CD14-positive monocyte (primary cell): ENCODE measurements at regions not wholly inside any gene's neighbourhood (a gene's known extent, or its start where the extent isn't known, plus 50 kb on each side); places are given as distances from the start of the nearest gene placed in this dataset.

Experiments
- DNase-seq, 3 donors: peaks; one replicate each; pipeline ENCODE4 v3.0.0-alpha.2; 2011 to 2022
- H2AFZ ChIP-seq: 2 replicates; pipeline ENCODE4 v1.6.0; 2012; ENCODE audit warnings: mild to moderate bottlenecking, low read depth, low read length, inconsistent platforms; ENCODE audit not compliant: insufficient read depth, poor library complexity, severe bottlenecking
- H3K27ac ChIP-seq, 2 donors: 1 replicate in 1 of 2; 2 replicates in 1 of 2; pipeline ENCODE4 v1.5.1; 2012 to 2013; ENCODE audit warnings: low read length in 2 of 2, control low read depth in 1 of 2, inconsistent platforms in 1 of 2, low read depth in 1 of 2, mild to moderate bottlenecking in 1 of 2
- H3K27me3 ChIP-seq, 2 donors: one replicate each; pipeline versions ENCODE4 v1.6.0 to v1.6.1; 2011 to 2013; ENCODE audit warnings: low read length in 2 of 2; ENCODE audit not compliant: control insufficient read depth in 2 of 2, insufficient read depth in 2 of 2
- H3K36me3 ChIP-seq, 2 donors: replicated peaks in 1 of 2; 1 replicate in 1 of 2; 2 replicates in 1 of 2; pipeline versions ENCODE4 v1.5.1 to v1.6.1; 2012 to 2013; ENCODE audit warnings: low read length in 2 of 2, control low read depth in 1 of 2, inconsistent platforms in 1 of 2, mild to moderate bottlenecking in 1 of 2; ENCODE audit not compliant: insufficient read depth in 2 of 2, control insufficient read depth in 1 of 2
- H3K4me1 ChIP-seq, 2 donors: 1 replicate in 1 of 2; 2 replicates in 1 of 2; pipeline versions ENCODE4 v1.5.1 to v1.6.1; 2012 to 2013; ENCODE audit warnings: low read length in 2 of 2, control low read depth in 1 of 2, inconsistent platforms in 1 of 2, mild to moderate bottlenecking in 1 of 2, moderate library complexity in 1 of 2; ENCODE audit not compliant: insufficient read depth in 2 of 2, control insufficient read depth in 1 of 2
- H3K4me2 ChIP-seq: replicated peaks from 2 replicates; pipeline ENCODE3; 2012; ENCODE audit warnings: low read length, moderate library complexity, mild to moderate bottlenecking; ENCODE audit not compliant: poor library complexity, severe bottlenecking; ENCODE audit errors: extremely low read depth
- H3K4me3 ChIP-seq, 3 experiments: fragments of 200-600 bp in 1 of 3; sonication (generic) in 1 of 3; replicated peaks in 1 of 3; 1 replicate in 2 of 3; 2 replicates in 1 of 3; pipeline ENCODE4 v1.5.1; 2011 to 2013; ENCODE audit warnings: low read length in 3 of 3, mild to moderate bottlenecking in 3 of 3, control low read depth in 2 of 3, low read depth in 2 of 3, inconsistent platforms in 1 of 3, moderate library complexity in 1 of 3
- H3K79me2 ChIP-seq: 2 replicates; pipeline ENCODE4 v1.6.0; 2012; ENCODE audit warnings: mild to moderate bottlenecking, control low read depth, inconsistent platforms, low read length, moderate library complexity; ENCODE audit not compliant: insufficient read depth
- H3K9ac ChIP-seq: 2 replicates; pipeline ENCODE4 v1.6.0; 2017; ENCODE audit warnings: low read length, mild to moderate bottlenecking; ENCODE audit not compliant: insufficient read depth, poor library complexity, severe bottlenecking
- H3K9me3 ChIP-seq, 2 donors: replicated peaks in 1 of 2; 1 replicate in 1 of 2; 2 replicates in 1 of 2; pipeline versions ENCODE4 v1.5.1 to v1.6.1; 2012 to 2013; ENCODE audit warnings: low read length in 2 of 2, control low read depth in 1 of 2; ENCODE audit not compliant: control insufficient read depth in 1 of 2, insufficient read depth in 1 of 2
- H4K20me1 ChIP-seq: 2 replicates; pipeline ENCODE4 v1.6.0; 2012; ENCODE audit warnings: mild to moderate bottlenecking, low read length, control low read depth, moderate library complexity; ENCODE audit not compliant: insufficient read depth
- H3K27ac Mint-ChIP-seq, 7 donors: one replicate each; pipeline ENCODE4 v1.8.0; 2020; ENCODE audit warnings: mild to moderate bottlenecking in 7 of 7, mixed read lengths in 7 of 7, moderate library complexity in 6 of 7, inconsistent platforms in 2 of 7
- H3K27me3 Mint-ChIP-seq, 3 donors: one replicate each; pipeline ENCODE4 v1.8.0; 2021 to 2022; ENCODE audit warnings: low read depth in 3 of 3, mild to moderate bottlenecking in 3 of 3, mixed read lengths in 3 of 3, moderate library complexity in 3 of 3, inconsistent platforms in 1 of 3
- H3K36me3 Mint-ChIP-seq, 2 donors: one replicate each; pipeline ENCODE4 v1.8.0; 2020; ENCODE audit warnings: mixed read lengths in 2 of 2, inconsistent platforms in 1 of 2, mild to moderate bottlenecking in 1 of 2
- H3K4me1 Mint-ChIP-seq: one replicate; pipeline ENCODE4 v1.8.0; 2020; ENCODE audit warnings: mild to moderate bottlenecking, mixed read lengths
- H3K4me3 Mint-ChIP-seq, 2 donors: one replicate each; pipeline ENCODE4 v1.8.0; 2020; ENCODE audit warnings: mild to moderate bottlenecking in 2 of 2, mixed read lengths in 2 of 2, moderate library complexity in 1 of 2
- H3K9me3 Mint-ChIP-seq, 7 donors: one replicate each; pipeline ENCODE4 v1.8.0; 2020 to 2022; ENCODE audit warnings: mixed read lengths in 7 of 7, mild to moderate bottlenecking in 6 of 7, moderate library complexity in 6 of 7, inconsistent platforms in 2 of 7
- WGBS: methylation state at CpG from one replicate; pipeline ENCODE4 v1.1.5; 2013; ENCODE audit warnings: missing lambda C conversion rate; ENCODE audit not compliant: insufficient coverage; 5-methylcytosine and 5-hydroxymethylcytosine counted together
- intact Hi-C, 2 donors: fragments of 100-400 bp; cut with micrococcal nuclease; formaldehyde crosslinking; loops; one replicate each; pipeline versions ENCODE4 v1.15.0 to v1.15.1; 2023
- TF ChIP-seq, protein P1 (sequence below): fragments of 200-600 bp; IDR thresholded peaks from one replicate; pipeline ENCODE4 v1.8.0; 2022; ENCODE audit warnings: antibody characterized with exemption, mild to moderate bottlenecking

DNA sequence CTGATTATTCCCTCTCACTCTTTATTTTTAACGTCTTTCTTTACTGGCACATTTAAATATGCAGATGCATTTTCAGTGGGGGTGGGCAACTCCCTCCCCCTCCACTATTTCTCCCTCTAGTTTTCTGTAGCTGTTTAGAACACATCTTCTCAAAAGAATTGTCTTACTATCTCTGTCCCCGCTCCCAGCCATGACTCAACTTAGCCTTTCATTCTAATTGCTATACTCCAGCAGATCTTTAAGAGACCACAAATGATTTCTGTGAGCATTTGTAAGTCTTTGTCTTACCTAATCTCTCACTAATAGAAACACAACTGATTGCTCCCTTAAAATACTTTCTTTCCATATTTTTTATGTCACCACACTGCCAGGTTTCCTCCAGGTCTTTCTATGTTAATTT is 350.9 kb downstream of the SPRY2 start:
- no peak overlapping the region for H3K9ac ChIP-seq
- H4K20me1 ChIP-seq = no peaks in the 10 kb centered on the region
- no peaks in the 10 kb centered on the region for H3K36me3 ChIP-seq
- intact Hi-C loops = no loop called here
- H3K4me1 Mint-ChIP-seq = no peaks in the 10 kb centered on the region
- H3K4me3 ChIP-seq = no peak overlapping the region
- H3K27me3 ChIP-seq = no peaks in the 10 kb centered on the region
- no peak overlapping the region for H3K4me2 ChIP-seq
- no peak for DNase-seq
- TF ChIP-seq, protein P1, sequence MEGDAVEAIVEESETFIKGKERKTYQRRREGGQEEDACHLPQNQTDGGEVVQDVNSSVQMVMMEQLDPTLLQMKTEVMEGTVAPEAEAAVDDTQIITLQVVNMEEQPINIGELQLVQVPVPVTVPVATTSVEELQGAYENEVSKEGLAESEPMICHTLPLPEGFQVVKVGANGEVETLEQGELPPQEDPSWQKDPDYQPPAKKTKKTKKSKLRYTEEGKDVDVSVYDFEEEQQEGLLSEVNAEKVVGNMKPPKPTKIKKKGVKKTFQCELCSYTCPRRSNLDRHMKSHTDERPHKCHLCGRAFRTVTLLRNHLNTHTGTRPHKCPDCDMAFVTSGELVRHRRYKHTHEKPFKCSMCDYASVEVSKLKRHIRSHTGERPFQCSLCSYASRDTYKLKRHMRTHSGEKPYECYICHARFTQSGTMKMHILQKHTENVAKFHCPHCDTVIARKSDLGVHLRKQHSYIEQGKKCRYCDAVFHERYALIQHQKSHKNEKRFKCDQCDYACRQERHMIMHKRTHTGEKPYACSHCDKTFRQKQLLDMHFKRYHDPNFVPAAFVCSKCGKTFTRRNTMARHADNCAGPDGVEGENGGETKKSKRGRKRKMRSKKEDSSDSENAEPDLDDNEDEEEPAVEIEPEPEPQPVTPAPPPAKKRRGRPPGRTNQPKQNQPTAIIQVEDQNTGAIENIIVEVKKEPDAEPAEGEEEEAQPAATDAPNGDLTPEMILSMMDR = no peak
- H3K9me3 ChIP-seq = no peaks in the 10 kb centered on the region
- H3K27ac Mint-ChIP-seq = no peak overlapping the region
- no peaks in the 10 kb centered on the region for H3K36me3 Mint-ChIP-seq
- no peak overlapping the region for H3K27ac ChIP-seq
- H3K4me3 Mint-ChIP-seq = no peak overlapping the region
- no peak overlapping the region for H2AFZ ChIP-seq
- 88% methylated on average over 1 of the region's 2 CpGs for WGBS
- H3K79me2 ChIP-seq = no peaks in the 10 kb centered on the region
- peaks cover 0 to 1% (median 1%) of the 10 kb centered on the region in 3 donors for H3K27me3 Mint-ChIP-seq
- H3K4me1 ChIP-seq = no peaks in the 10 kb centered on the region
- peaks cover 0 to 5% (median 0%) of the 10 kb centered on the region in 7 donors for H3K9me3 Mint-ChIP-seq

DNA sequence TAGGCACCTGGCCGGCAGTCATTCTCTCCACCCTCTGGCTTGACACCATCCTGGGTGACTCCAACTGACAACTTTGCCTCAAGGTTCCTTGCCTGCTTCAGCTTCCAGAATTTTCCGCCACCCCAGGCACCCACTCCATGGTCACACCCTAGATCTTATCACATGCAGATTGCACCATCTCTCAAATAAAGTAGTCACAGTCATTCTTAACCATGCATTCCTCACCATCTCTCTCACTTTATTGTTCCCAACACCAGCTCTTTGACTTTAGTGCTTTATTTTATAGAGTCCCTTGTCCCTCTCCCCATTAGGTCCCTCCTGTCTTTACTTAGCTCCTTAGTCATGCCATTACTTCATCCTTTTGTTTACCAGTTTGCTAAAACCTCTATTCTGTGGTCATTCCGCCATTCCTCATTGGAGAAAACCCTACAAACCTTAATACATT is 351.7 kb downstream of the SPRY2 start:
- TF ChIP-seq, protein P1 = no peak
- Mint-ChIP-seq H3K27ac (no peak overlapping the region), H3K4me3 (no peak overlapping the region), H3K36me3 (no peaks in the 10 kb centered on the region), H3K27me3 (peaks cover 0 to 1% (median 0%) of the 10 kb centered on the region in 3 donors), H3K4me1 (no peaks in the 10 kb centered on the region), H3K9me3 (peaks cover 0 to 5% (median 0%) of the 10 kb centered on the region in 7 donors)
- WGBS = 93% methylated on average over 3 of the region's 3 CpGs
- no peak for DNase-seq
- Histone ChIP-seq H3K79me2 (no peaks in the 10 kb centered on the region), H3K27me3 (no peaks in the 10 kb centered on the region), H3K4me3 (no peak overlapping the region), H3K4me2 (no peak overlapping the region), H3K27ac (no peak overlapping the region), H3K4me1 (no peaks in the 10 kb centered on the region), H3K36me3 (no peaks in the 10 kb centered on the region), H3K9me3 (no peaks in the 10 kb centered on the region), H4K20me1 (no peaks in the 10 kb centered on the region), H3K9ac (no peak overlapping the region), H2AFZ (no peak overlapping the region)
- intact Hi-C loops = no loop called here
